Stimulated activated CD8-positive, alpha-beta memory T cell treated with anti-CD3 and anti-CD28 coated beads, Interleukin-7, amount 100 ng/mL, for 1 hour (primary cell): ENCODE measurements at regions not wholly inside any gene's neighbourhood (a gene's known extent, or its start where the extent isn't known, plus 50 kb on each side); places are given as distances from the start of the nearest gene placed in this dataset.

Experiments used
- DNase-seq, 2 donors: peaks; one replicate each; pipeline ENCODE4 v3.0.0-alpha.2; 2020; ENCODE audit warnings: low read depth in 2 of 2

DNA sequence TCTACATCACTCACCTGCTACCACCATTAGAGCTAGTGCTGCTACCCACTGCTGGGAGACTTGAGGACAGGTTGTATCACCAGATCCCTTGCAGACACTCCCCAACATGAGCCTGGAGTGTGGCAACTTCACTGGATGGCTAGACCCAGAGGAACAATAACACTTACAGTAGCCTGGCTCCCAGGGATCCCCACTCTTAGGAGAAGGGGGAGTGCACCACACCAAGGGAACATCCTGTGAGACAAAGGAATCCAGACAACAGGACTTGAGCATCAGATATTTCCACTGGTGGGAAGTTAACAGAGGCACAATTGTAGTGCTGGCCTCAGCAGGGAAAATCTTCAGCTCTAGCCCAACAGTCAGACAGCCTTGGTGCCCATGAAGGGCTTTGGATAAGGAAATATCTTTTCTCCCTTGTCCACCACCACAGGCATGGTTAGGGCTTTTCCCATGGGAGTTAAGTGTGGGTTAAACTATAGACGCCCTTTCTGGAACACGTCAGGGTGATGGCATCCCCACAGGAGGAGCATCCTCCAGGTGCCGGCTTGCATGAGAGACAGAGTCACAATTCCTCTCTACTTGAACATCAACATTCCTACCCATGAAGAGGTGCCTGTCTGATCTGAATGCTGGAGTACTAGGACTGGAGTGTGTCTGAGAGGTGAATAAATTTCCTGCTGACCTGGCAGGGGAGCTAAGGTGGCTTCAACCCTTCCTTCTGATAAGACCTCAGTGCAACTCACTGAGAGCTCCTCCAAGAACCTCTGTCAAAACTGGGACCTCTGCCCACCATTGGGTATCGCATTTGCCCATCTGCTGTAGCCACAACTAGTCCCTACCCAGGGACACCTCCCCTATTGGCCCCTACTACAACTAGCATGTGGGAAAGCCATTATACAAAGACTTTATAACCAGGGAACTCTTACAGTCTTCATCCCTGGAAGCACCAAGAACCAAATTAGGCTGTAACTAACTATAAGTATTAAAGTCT, 55.4 kb upstream of the SIRPG start:
- DNase-seq: no peak

DNA sequence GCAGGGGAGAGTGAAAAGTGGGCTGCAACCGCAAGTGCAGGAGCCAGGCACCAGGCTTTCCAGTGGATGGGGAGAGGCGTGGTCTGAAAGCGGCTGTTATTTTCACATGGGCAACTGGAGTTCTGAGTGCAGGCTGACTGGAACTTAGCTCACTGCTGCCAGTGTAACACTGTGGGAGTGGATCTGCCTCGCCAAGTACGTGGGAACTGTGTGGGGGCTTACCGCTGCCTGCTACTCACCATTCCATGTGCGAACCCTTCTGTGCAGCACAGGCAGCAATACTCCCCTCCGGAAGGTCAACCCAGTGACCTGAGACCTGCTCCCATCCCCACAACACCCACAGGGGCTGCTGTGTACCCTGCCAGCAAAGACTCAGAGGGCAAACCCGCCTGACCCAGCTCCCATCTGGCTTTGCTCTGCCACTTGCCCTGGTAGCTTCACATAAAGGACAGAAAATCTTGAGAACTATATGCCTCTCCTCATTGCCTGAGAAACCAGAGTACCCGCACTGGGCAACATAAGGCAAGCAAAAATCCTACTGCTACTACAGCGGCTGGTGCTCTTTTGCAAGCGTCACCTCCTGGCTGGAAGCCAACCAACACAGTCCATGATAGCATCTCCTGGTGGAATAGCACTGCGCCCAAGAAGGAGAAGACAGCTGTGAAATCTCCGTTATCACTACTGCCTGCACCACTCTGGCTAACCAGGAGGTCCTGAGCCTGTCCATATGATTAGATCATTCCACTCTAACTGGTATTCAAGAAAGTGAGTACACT, 54.4 kb upstream of the SIRPG start:
- DNase-seq: no peak

DNA sequence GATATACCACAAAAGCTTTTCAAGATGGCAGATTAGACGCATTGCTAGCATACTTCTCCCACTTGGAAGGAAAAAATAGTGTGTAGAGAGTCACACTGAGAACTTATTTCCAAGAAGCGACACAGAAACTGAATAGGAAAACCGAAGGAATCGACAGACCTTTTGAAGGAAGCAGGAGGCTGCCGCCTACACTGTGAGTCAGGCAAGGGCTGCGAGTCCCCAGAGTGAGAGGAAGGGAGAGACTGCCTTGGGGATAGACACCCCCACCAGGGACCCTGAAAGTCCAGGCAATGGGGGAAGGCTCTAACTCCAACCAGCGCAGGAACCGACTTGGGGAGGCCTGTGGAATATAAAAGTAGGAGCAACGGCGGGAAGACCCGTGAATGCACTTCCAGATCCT, 53.7 kb upstream of the SIRPG start:
- DNase-seq: no peak

DNA sequence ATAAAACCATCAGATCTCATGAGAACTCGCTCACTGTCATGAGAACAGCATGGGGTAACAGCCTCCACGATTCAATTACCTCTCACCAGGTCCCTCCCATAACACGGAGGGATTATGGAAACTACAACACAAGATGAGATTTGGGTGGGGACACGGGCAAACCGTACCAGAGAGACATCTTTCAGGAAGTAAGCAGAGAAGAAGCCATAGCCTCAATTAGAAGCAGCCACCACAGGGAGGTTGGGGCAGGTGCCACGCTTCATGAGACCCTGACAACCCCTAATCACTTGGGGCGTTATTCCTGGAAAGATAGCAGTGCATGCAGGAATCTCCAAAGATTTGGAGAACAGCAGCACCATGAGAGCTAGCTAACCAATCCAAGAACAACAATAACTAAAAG, 52.9 kb upstream of the SIRPG start:
- DNase-seq: no peak

DNA sequence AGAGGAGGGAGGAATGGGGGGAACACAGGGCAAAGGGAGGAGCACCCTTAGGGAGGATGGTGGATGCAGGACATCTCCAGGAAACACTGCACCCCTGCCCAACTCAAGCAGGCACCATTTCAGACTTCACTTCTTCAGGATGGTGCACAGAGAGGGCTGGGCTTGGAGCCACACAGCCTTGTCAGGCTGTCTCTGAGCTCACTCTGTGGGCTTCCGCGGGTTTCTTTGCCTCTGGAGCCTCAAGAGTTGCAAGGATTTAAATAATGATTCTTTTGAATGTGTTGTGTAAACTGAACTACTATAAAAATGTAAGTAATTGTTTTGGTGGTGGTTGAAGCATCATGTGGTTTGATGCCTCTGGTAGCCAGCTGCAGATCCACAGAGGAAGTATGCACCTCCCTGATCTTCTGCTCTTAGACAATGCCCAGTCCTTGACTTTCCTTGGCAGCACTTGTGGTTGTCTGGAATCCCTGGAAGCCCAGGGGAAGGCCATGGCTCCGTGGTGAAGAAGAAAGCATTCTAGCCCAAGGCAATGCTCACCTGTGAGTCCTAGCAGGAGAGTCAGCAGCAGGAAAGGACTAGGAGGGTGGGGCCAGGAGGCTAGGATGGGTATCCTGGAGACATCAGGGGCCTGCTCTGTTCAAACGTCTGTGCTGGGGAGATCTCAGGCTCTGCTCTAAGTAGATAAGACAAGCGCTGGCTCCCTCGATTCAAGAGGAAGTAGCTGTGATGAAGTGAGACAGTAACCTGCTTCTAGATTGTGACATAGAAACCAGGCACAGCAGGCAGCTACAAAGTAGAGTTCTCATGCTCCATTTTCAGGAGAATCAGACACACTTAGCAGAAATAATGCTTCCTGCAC, 50.2 kb upstream of the SIRPG start:
- DNase-seq: no peak
